Endothelial cell (in vitro differentiated cells): ENCODE measurements at regions not wholly inside any gene's neighbourhood (a gene's known extent, or its start where the extent isn't known, plus 50 kb on each side); places are given as distances from the start of the nearest gene placed in this dataset.

Experiments used
- DNase-seq: peaks from one replicate; pipeline ENCODE4 v3.0.0; 2021; ENCODE audit warnings: low spot score
- H3K27ac Mint-ChIP-seq: one replicate; pipeline ENCODE4 v1.8.0; 2021; ENCODE audit warnings: mixed read lengths, inconsistent platforms; ENCODE audit not compliant: unreplicated experiment
- H3K27me3 Mint-ChIP-seq: one replicate; pipeline ENCODE4 v1.8.0; 2021; ENCODE audit warnings: mild to moderate bottlenecking, moderate library complexity, mixed read lengths, inconsistent platforms; ENCODE audit not compliant: unreplicated experiment
- H3K36me3 Mint-ChIP-seq: one replicate; pipeline ENCODE4 v1.8.0; 2021; ENCODE audit warnings: mild to moderate bottlenecking, low read depth, mixed read lengths, inconsistent platforms; ENCODE audit not compliant: unreplicated experiment
- H3K4me1 Mint-ChIP-seq: one replicate; pipeline ENCODE4 v1.8.0; 2021; ENCODE audit warnings: mild to moderate bottlenecking, mixed read lengths, inconsistent platforms; ENCODE audit not compliant: unreplicated experiment
- H3K4me3 Mint-ChIP-seq: one replicate; pipeline ENCODE4 v1.8.0; 2021; ENCODE audit warnings: mild to moderate bottlenecking, mixed read lengths, inconsistent platforms; ENCODE audit not compliant: unreplicated experiment
- H3K9me3 Mint-ChIP-seq: one replicate; pipeline ENCODE4 v1.8.0; 2021; ENCODE audit warnings: mixed read lengths, inconsistent platforms; ENCODE audit not compliant: unreplicated experiment
- CTCF ChIP-seq: fragments of 200-600 bp; sonication (generic); IDR thresholded peaks from one replicate; pipeline ENCODE4 v1.5.0; 2021; ENCODE audit warnings: antibody characterized with exemption; ENCODE audit not compliant: unreplicated experiment

- Mint-ChIP-seq H3K36me3 (no peaks in the 10 kb centered on the region), H3K9me3 (no peaks in the 10 kb centered on the region), H3K27me3 (no peaks in the 10 kb centered on the region), H3K4me1 (peaks cover 5% of the 10 kb centered on the region), H3K4me3 (no peak overlapping the region), H3K27ac (no peak overlapping the region)
- DNase-seq = no peak
- TF ChIP-seq CTCF = no peak
These were observed 147.9 kb downstream of the IMPG2 start for GRCh38 chr3:101172516-101172915.

DNA sequence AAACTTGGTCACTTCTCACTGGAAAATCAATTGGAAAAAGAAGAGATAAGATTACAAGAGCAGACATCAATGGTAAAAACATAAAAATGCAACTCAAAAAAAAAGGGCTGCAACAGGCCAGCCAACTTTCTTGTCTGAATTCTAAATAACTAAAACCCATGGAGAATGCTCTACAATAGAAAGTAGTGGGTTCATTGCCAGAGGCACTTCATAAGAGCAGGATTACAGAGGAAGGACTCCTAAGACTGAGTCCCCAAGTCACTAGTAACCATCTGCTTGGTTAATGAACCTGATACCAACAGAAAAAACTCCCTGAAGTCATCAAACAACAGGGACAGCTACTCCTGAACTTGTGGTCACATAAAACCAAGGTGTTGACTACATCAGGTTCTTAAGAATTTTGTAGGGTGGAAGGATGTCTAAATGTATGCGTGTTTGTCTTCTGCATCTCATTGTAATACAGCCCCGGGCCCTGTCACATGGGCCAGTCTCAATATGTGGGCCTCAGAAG, 148.6 kb downstream of the IMPG2 start:
- TF ChIP-seq CTCF = no peak
- H3K27ac Mint-ChIP-seq = no peak overlapping the region
- H3K4me1 Mint-ChIP-seq = peaks cover 5% of the 10 kb centered on the region
- DNase-seq = no peak
- no peaks in the 10 kb centered on the region for H3K27me3 Mint-ChIP-seq
- H3K4me3 Mint-ChIP-seq = no peak overlapping the region
- no peaks in the 10 kb centered on the region for H3K36me3 Mint-ChIP-seq
- no peaks in the 10 kb centered on the region for H3K9me3 Mint-ChIP-seq

DNA sequence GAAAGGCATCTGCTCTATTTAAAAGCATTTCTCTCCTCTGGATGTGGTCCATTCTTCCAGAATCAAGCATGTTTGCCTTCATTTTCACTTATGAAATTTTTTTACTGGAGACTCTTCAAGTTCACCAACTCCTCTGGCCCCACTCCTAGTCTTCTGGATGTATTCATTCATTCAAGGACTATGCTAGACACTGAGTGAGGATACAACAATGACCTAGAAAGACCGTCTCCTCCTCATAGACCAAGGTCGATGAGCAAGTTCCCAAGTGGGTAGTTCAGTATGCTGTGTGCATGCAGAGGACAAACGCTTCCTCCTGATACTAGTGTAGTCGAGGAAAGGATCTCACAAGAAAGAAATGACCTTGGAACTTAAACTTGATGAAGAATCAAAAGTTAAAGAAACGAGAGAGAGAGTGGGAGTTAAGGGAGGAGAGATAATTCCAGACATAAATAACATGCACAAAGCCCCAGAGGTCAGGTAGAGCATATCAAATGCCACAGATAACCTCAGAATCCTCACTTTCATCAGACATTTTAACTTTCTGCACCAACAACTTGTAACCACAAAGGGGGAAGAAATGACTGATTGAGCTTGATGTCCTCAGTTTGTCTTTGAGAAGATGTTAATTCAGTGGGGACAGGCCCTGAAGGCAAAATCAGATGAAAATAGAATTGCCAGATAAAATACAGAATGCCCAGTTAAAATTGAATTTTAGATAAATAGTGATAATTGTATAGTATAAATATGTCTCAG, 149.4 kb downstream of the IMPG2 start:
- Mint-ChIP-seq H3K9me3 (no peaks in the 10 kb centered on the region), H3K36me3 (no peaks in the 10 kb centered on the region), H3K27ac (no peak overlapping the region), H3K4me3 (no peak overlapping the region), H3K27me3 (no peaks in the 10 kb centered on the region), H3K4me1 (peaks cover 5% of the 10 kb centered on the region)
- DNase-seq = no peak
- no peak for TF ChIP-seq CTCF

GRCh38 chr3:101170062-101170771, 150.2 kb downstream of the IMPG2 start:
- Mint-ChIP-seq H3K4me1 (peaks cover 5% of the 10 kb centered on the region), H3K4me3 (no peak overlapping the region), H3K27me3 (no peaks in the 10 kb centered on the region), H3K27ac (no peak overlapping the region), H3K36me3 (no peaks in the 10 kb centered on the region), H3K9me3 (no peaks in the 10 kb centered on the region)
- no peak for TF ChIP-seq CTCF
- no peak for DNase-seq

DNA sequence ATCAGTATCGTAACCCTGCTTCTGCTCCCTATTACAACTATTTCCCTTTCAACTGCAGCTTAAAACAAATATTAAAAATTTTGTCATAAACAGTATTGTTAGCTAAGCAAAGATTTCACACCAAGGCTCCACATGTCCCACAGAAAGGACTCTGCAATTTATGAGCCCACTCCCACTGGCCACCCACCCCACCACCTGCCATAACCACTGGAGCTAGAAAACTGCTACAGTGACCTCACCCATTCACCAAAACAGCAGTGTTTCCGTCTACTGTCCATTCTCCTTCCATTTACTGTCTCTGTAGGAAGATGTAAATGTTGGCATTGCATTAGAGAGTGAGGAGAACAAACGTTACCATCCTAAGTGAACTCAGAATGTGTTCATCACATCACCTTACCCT, 150.9 kb downstream of the IMPG2 start:
- Mint-ChIP-seq H3K27ac (no peak overlapping the region), H3K4me1 (peaks cover 5% of the 10 kb centered on the region), H3K4me3 (no peak overlapping the region), H3K36me3 (no peaks in the 10 kb centered on the region), H3K27me3 (no peaks in the 10 kb centered on the region), H3K9me3 (no peaks in the 10 kb centered on the region)
- no peak for TF ChIP-seq CTCF
- DNase-seq = no peak
